GM21423 (cell line): ENCODE measurements at regions not wholly inside any gene's neighbourhood (a gene's known extent, or its start where the extent isn't known, plus 50 kb on each side); places are given as distances from the start of the nearest gene placed in this dataset.
"Not testable (repeated sequence)": the region's sequence is repeated elsewhere in the genome, so short reads cannot be mapped to it uniquely, and the experiment has no call there.

Experiments used
- ATAC-seq: cut with Tn5 transposase; IDR thresholded peaks from one replicate; pipeline ENCODE4 v1.9.1; 2021; ENCODE audit warnings: mild to moderate bottlenecking, moderate library complexity; ENCODE audit not compliant: unreplicated experiment

GRCh38 chr20:11467436-11467835 lies 450.3 kb upstream of the BTBD3 start:
- no peak for ATAC-seq

GRCh38 chr20:11468880-11469279 lies 448.8 kb upstream of the BTBD3 start:
- ATAC-seq = no peak

DNA sequence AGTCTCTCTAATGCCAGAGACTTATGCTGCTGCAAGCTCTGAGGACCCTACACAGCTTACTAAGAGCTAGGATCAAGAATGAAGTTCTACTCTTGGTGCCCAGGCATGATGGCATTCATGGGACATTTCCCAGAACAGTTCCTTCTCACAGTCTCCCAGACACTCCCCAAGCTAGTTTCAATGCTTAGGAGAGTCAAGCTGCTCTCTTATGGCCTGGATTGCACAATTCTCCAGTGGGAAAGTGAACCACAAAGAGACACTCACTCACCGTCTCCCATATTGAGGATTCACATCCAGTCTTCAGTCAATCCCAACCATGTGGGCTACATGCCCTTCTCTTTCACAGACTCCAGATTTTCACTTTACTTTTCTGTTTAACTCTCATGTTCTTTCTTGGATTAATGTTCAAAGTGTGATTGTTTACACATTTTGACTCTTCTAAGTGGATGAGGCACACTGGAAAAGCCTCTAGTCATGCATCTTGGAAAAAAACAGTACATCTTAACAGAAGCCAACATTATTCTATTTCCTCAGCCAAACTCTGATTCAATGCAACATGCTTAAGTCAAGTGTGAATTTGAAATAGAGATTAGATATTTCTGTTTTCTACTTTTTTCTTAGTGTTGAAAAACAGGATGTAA lies 447.8 kb upstream of the BTBD3 start:
- ATAC-seq = no peak

DNA sequence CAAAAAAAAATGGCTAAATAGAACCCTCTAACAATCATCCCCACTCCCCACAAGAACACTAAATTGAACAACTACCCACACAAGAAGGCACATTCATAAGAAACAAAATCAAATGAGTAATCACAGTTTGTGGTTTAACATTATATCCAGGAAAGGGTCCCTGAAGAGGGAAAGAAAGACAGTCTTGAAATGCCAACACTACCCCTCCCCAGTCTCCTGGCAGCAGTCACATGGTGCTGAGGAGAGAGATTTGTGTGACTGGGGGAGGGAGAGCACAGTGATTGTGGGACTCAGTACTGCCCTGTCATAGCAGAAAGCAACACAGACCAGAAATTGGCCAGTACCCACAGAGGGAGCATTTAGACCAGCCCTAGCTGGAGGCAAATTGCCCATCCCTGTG lies 443.7 kb upstream of the BTBD3 start:
- no peak for ATAC-seq

GRCh38 chr20:11483697-11484096 lies 434.0 kb upstream of the BTBD3 start:
- no peak for ATAC-seq

DNA sequence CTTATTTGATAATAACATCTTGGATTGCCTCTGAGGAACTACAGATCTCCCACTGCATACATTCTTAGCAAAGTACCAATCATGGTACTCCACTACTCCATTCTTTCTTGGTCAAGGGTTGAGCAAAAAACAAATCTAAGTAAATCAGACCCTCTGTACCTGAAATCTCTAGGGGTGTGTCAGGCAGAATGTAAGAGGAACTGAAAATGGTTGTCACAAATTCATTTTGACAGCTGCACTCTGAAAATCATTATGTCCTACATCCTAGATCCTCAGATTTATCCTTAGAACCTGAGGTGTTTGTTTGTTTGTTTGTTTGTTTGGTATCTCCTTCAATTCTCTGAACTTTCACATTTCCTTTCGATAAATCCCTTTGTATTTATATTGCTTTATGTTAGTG lies 433.2 kb upstream of the BTBD3 start:
- ATAC-seq = no peak

- no peak for ATAC-seq
Observed at GRCh38 chr20:11492386-11492785, 425.3 kb upstream of the BTBD3 start.

GRCh38 chr20:11492846-11493245 lies 424.8 kb upstream of the BTBD3 start:
- no peak for ATAC-seq

- no peak for ATAC-seq
Observed at GRCh38 chr20:11496380-11496779, 421.3 kb upstream of the BTBD3 start.

DNA sequence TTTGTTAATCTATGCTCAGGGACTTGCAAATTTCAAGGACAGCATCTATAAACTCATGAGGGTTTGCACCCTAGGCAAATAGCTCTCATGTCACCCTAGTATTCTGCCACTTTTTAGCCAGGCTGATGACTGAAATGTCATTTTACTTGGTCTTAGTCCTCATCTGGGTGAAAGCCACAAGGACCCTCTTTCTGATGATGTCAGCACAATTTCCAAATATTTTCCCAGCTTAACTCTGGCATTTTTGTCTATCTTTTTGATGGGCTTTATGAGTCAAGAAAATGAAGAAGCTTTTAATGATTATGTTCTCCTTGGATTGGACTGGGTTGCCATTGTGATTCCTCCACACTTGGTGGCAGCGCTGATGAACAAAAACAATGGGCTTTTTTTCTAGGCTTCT lies 420.1 kb upstream of the BTBD3 start:
- ATAC-seq = no peak

GRCh38 chr20:11499101-11499634 lies 418.5 kb upstream of the BTBD3 start:
- ATAC-seq = no peak

DNA sequence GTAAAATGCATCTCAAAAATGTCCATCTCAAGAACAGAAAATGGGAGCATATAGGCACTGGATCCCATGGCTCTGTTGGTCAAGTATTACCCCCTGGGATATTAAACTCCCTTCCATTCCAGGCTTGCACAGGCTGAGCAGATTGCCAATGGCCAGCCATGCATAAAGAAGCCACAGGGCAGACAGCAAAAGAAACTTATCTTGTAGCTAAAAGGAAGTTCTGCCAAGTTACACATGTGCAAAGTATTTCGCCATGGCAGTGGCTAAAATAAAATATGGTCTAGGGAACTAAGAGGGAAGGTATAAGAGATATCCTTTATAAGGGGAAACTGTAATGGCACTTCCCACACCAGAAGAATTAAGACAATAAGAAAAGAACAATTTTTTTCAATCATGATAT lies 415.6 kb upstream of the BTBD3 start:
- no peak for ATAC-seq

DNA sequence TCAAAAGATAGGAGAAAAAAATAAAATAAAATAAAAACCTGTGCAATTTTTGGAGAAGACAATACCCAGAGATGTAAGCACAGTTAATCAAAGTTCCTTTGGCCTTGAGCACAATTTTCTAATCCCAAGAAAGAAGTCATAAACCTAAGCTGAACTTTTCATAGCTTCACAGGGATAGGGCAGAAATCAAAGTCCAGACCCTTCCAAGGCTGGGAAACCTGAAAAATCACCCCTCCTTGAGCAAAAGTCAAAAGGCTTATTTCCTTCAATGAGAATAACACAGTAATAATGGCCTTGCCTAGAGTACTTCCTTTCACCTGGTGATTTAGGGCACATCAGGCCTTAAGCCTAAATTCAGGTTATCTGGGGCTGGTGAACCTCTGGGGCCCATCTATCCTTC lies 415.0 kb upstream of the BTBD3 start:
- ATAC-seq = no peak

DNA sequence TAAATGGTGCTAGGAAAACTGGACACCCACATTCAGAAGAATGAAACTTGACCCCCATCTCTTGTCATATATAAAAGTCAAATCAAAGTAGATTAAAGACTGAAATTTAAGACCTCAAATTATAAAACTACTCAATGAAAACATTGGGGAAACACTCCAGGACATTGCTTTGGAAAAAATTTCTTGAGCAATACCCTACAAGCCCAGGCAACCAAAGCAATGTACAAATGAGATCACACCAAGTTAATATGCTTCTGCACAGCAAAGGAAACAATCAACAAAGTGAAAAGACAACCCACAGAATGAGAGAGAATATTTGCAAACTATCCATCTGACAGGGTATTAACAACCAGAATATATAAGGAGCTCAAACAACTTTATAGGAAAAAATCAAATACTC lies 407.9 kb upstream of the BTBD3 start:
- ATAC-seq = no peak

GRCh38 chr20:11511821-11512220 lies 405.9 kb upstream of the BTBD3 start:
- ATAC-seq = no peak

GRCh38 chr20:11513241-11513745 lies 404.4 kb upstream of the BTBD3 start:
- ATAC-seq = not testable (repeated sequence)

DNA sequence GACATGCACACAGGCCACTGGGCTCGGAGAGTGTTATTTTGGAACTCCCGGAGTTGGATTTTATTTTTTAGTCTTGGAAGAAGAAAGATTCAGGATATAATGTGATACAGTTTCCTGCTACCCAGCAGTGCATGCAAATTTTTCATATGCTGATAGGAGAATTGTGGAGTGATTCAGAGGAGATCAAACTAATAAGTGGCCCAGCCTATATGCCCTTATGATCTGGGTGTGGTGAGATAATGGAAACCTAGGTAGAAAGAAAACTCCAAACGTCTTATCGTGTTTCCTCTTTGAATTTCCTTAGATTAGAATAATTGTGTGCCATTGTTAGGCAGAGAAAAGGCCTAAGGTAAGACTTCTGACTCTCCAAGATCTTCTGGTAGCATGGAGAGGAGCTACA lies 401.2 kb upstream of the BTBD3 start:
- no peak for ATAC-seq

- no peak for ATAC-seq
Observed at GRCh38 chr20:11520596-11520995, 397.1 kb upstream of the BTBD3 start.

GRCh38 chr20:11521476-11522365 lies 396.0 kb upstream of the BTBD3 start:
- no peak for ATAC-seq

GRCh38 chr20:11522366-11522741 lies 395.3 kb upstream of the BTBD3 start:
- ATAC-seq = no peak

DNA sequence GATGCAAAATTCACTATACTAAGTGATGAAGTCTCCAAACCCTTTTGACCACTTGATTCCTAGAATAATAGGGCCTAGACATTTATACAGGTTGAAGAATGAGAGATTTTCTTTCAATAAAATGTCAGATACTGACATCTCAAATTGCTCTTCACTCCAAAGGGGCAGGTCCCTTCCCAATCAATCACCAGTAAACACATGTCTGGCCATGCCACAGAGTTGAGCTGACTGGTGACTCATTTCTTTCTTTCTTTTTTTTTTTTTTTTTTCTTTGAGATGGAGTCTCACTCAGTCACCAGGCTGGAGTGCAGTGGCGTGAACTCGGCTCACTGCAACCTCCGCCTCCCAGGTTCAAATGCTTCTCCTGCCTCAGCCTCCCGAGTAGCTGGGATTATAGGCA lies 388.6 kb upstream of the BTBD3 start:
- ATAC-seq = no peak

GRCh38 chr20:11537032-11537431 lies 380.7 kb upstream of the BTBD3 start:
- no peak for ATAC-seq
